HEK293 (cell line): ENCODE measurements at regions not wholly inside any gene's neighbourhood (a gene's known extent, or its start where the extent isn't known, plus 50 kb on each side); places are given as distances from the start of the nearest gene placed in this dataset.

ENCODE experiments used
- BCL11A ChIP-seq: fragments of 450-650 bp; formaldehyde crosslinking; IDR thresholded peaks from 2 replicates; pipeline ENCODE4 v1.5.1; 2016; ENCODE audit warnings: low read depth, missing biosample characterization, missing genetic modification characterization
- GLI2 ChIP-seq: fragments of 450-650 bp; formaldehyde crosslinking; IDR thresholded peaks from 2 replicates; pipeline ENCODE4; 2017; ENCODE audit warnings: missing biosample characterization, missing genetic modification characterization, low read depth, borderline replicate concordance
- GLI4 ChIP-seq: fragments of 450-650 bp; formaldehyde crosslinking; IDR thresholded peaks from 2 replicates; pipeline ENCODE4 v1.5.1; 2016; ENCODE audit warnings: missing biosample characterization, missing genetic modification characterization
- HOXD13 ChIP-seq: sonication (generic); formaldehyde crosslinking; IDR thresholded peaks from 2 replicates; pipeline ENCODE4 v1.8.0; 2022; ENCODE audit warnings: missing genetic modification reagents, borderline replicate concordance
- IKZF3 ChIP-seq: fragments of 450-650 bp; IDR thresholded peaks from 2 replicates; pipeline ENCODE4 v1.5.0; 2018; ENCODE audit warnings: missing biosample characterization, mild to moderate bottlenecking, missing genetic modification characterization, moderate library complexity
- RBAK ChIP-seq: fragments of 450-650 bp; formaldehyde crosslinking; IDR thresholded peaks from 2 replicates; pipeline ENCODE4 v1.5.1; 2016; ENCODE audit warnings: missing biosample characterization, missing genetic modification characterization
- ZFP37 ChIP-seq: fragments of 450-650 bp; formaldehyde crosslinking; IDR thresholded peaks from 2 replicates; pipeline ENCODE4 v1.5.1; 2016; ENCODE audit warnings: missing biosample characterization, missing genetic modification characterization
- ZFP41 ChIP-seq: fragments of 450-650 bp; formaldehyde crosslinking; IDR thresholded peaks from 2 replicates; pipeline ENCODE4 v1.5.1; 2016; ENCODE audit warnings: missing biosample characterization, missing genetic modification characterization, borderline replicate concordance
- ZIC2 ChIP-seq: fragments of 450-650 bp; formaldehyde crosslinking; IDR thresholded peaks from 2 replicates; pipeline ENCODE4 v1.5.1; 2016; ENCODE audit warnings: missing biosample characterization, missing genetic modification characterization
- ZNF132 ChIP-seq: fragments of 450-650 bp; formaldehyde crosslinking; IDR thresholded peaks from 2 replicates; pipeline ENCODE4 v1.5.1; 2017; ENCODE audit warnings: missing biosample characterization, missing genetic modification characterization, borderline replicate concordance
- ZNF155 ChIP-seq: fragments of 450-650 bp; formaldehyde crosslinking; IDR thresholded peaks from 2 replicates; pipeline ENCODE4 v1.5.1; 2016; ENCODE audit warnings: missing biosample characterization, missing genetic modification characterization
- ZNF157 ChIP-seq: fragments of 450-650 bp; formaldehyde crosslinking; IDR thresholded peaks from 2 replicates; pipeline ENCODE4 v1.5.1; 2016; ENCODE audit warnings: missing biosample characterization, missing genetic modification characterization
- ZNF184 ChIP-seq: fragments of 450-650 bp; IDR thresholded peaks from 2 replicates; pipeline ENCODE4 v1.5.1; 2018; ENCODE audit warnings: missing biosample characterization, mild to moderate bottlenecking, missing genetic modification characterization
- ZNF19 ChIP-seq: fragments of 450-650 bp; formaldehyde crosslinking; IDR thresholded peaks from 2 replicates; pipeline ENCODE4; 2016; ENCODE audit warnings: missing biosample characterization, missing genetic modification characterization, low read depth
- ZNF202 ChIP-seq: fragments of 450-650 bp; formaldehyde crosslinking; IDR thresholded peaks from 2 replicates; pipeline ENCODE4 v1.5.1; 2016; ENCODE audit warnings: missing biosample characterization, missing genetic modification characterization, borderline replicate concordance
- ZNF211 ChIP-seq: fragments of 450-650 bp; formaldehyde crosslinking; IDR thresholded peaks from 2 replicates; pipeline ENCODE4 v1.5.1; 2016; ENCODE audit warnings: low read depth, missing biosample characterization, missing genetic modification characterization
- ZNF221 ChIP-seq: fragments of 450-650 bp; formaldehyde crosslinking; IDR thresholded peaks from 2 replicates; pipeline ENCODE4 v1.5.1; 2017; ENCODE audit warnings: missing biosample characterization, missing genetic modification characterization, borderline replicate concordance
- ZNF311 ChIP-seq: fragments of 450-650 bp; formaldehyde crosslinking; IDR thresholded peaks from 2 replicates; pipeline ENCODE4 v1.5.1; 2017; ENCODE audit warnings: missing biosample characterization, missing genetic modification characterization, borderline replicate concordance
- ZNF391 ChIP-seq: fragments of 450-650 bp; formaldehyde crosslinking; IDR thresholded peaks from 2 replicates; pipeline ENCODE4 v1.5.1; 2016; ENCODE audit warnings: low read depth, missing biosample characterization, missing genetic modification characterization, borderline replicate concordance
- ZNF416 ChIP-seq: fragments of 450-650 bp; formaldehyde crosslinking; IDR thresholded peaks from 2 replicates; pipeline ENCODE4 v1.5.1; 2016; ENCODE audit warnings: missing biosample characterization, missing genetic modification characterization
- ZNF48 ChIP-seq: fragments of 450-650 bp; formaldehyde crosslinking; IDR thresholded peaks from 2 replicates; pipeline ENCODE4 v1.5.1; 2016; ENCODE audit warnings: missing biosample characterization, missing genetic modification characterization
- ZNF514 ChIP-seq: fragments of 450-650 bp; formaldehyde crosslinking; IDR thresholded peaks from 2 replicates; pipeline ENCODE4 v1.5.1; 2016; ENCODE audit warnings: missing biosample characterization, missing genetic modification characterization
- ZNF555 ChIP-seq: fragments of 450-650 bp; formaldehyde crosslinking; conservative IDR thresholded peaks from 2 replicates; pipeline ENCODE4 v1.5.1; 2017; ENCODE audit warnings: missing biosample characterization, mild to moderate bottlenecking, missing genetic modification characterization, inconsistent platforms
- ZNF560 ChIP-seq: fragments of 450-650 bp; formaldehyde crosslinking; IDR thresholded peaks from 2 replicates; pipeline ENCODE4 v1.5.1; 2017; ENCODE audit warnings: missing biosample characterization, missing genetic modification characterization, borderline replicate concordance
- ZNF701 ChIP-seq: fragments of 450-650 bp; formaldehyde crosslinking; IDR thresholded peaks from 2 replicates; pipeline ENCODE4 v1.5.1; 2016; ENCODE audit warnings: missing biosample characterization, missing genetic modification characterization
- ZNF707 ChIP-seq: fragments of 450-650 bp; formaldehyde crosslinking; IDR thresholded peaks from 2 replicates; pipeline ENCODE4 v1.5.1; 2016; ENCODE audit warnings: missing biosample characterization, missing genetic modification characterization
- ZSCAN23 ChIP-seq: fragments of 450-650 bp; formaldehyde crosslinking; IDR thresholded peaks from 2 replicates; pipeline ENCODE4 v1.5.1; 2016; ENCODE audit warnings: missing biosample characterization, missing genetic modification characterization
- TF ChIP-seq, protein P1 (sequence below): fragments of 450-650 bp; formaldehyde crosslinking; IDR thresholded peaks from 2 replicates; pipeline ENCODE4 v1.5.1; 2016; ENCODE audit warnings: missing biosample characterization, missing genetic modification characterization
- TF ChIP-seq, protein P2 (sequence below): fragments of 450-650 bp; formaldehyde crosslinking; IDR thresholded peaks from 2 replicates; pipeline ENCODE4 v1.5.1; 2016; ENCODE audit warnings: missing biosample characterization, missing genetic modification characterization
- TF ChIP-seq, protein P3 (sequence below): fragments of 450-650 bp; formaldehyde crosslinking; IDR thresholded peaks from 2 replicates; pipeline ENCODE4 v1.5.1; 2016; ENCODE audit warnings: missing biosample characterization, missing genetic modification characterization
- TF ChIP-seq, protein P4 (sequence below): fragments of 450-650 bp; formaldehyde crosslinking; IDR thresholded peaks from 2 replicates; pipeline ENCODE4 v1.5.1; 2016; ENCODE audit warnings: missing biosample characterization, missing genetic modification characterization
- TF ChIP-seq, protein P5 (sequence below): fragments of 450-650 bp; formaldehyde crosslinking; IDR thresholded peaks from 2 replicates; pipeline ENCODE4 v1.5.1; 2016; ENCODE audit warnings: missing biosample characterization, missing genetic modification characterization

DNA sequence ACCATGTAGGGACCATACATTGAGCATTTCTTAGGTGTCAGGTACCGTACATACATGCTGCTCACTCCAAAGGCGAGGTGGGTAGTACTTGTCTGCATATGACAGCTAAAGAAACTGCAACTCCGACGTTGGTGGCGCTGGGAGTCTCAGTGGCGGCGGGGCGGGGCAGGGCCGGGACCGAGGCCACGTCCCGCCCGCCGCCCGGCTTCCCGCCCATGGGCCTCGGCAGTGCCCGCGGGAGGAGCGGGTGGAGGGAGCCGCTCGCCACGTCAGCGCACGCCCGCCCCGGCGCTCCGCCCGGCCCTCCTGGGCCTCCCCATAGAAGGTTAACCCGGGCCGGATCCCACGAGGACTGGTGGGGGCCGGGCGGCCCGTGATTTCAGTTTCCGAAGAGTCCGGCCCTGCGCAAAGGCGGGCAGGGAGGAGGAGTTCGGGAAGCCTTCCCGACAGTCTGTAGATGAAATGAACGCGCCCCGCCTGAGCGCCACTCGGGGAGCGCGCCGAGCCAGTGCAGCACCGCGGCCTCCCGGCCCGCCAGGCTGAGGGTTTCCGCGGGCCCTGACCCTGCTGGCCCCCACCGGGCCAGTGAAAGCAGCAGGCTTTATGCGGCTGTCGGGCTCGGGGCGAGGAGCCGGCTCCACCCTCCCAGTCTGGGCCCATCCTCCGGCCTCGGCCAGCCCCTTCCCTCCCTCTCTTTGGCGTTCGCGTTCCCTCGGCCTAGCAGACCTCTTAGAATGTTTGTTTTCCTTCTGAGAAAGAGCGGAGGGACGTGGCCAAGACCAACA is 119.9 kb upstream of the JUN start (continued):
- TF ChIP-seq, protein P1, sequence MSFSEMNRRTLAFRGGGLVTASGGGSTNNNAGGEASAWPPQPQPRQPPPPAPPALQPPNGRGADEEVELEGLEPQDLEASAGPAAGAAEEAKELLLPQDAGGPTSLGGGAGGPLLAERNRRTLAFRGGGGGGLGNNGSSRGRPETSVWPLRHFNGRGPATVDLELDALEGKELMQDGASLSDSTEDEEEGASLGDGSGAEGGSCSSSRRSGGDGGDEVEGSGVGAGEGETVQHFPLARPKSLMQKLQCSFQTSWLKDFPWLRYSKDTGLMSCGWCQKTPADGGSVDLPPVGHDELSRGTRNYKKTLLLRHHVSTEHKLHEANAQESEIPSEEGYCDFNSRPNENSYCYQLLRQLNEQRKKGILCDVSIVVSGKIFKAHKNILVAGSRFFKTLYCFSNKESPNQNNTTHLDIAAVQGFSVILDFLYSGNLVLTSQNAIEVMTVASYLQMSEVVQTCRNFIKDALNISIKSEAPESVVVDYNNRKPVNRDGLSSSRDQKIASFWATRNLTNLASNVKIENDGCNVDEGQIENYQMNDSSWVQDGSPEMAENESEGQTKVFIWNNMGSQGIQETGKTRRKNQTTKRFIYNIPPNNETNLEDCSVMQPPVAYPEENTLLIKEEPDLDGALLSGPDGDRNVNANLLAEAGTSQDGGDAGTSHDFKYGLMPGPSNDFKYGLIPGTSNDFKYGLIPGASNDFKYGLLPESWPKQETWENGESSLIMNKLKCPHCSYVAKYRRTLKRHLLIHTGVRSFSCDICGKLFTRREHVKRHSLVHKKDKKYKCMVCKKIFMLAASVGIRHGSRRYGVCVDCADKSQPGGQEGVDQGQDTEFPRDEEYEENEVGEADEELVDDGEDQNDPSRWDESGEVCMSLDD (tag by site-specific recombination): peak; percentile 67
- TF ChIP-seq ZNF701 (no peak), GLI2 (tag by site-specific recombination) (no peak), ZNF391 (tag by site-specific recombination) (no peak; the same call in 1 of the 2 replicates), ZNF311 (tag by site-specific recombination) (no peak), ZSCAN23 (tag by site-specific recombination) (no peak), ZNF202 (tag by site-specific recombination) (no peak), ZNF555 (tag by site-specific recombination) (no peak), GLI4 (tag by site-specific recombination) (no peak), ZNF132 (no peak), BCL11A (tag by site-specific recombination) (no peak), ZNF416 (no peak), RBAK (no peak), ZNF48 (no peak), ZNF155 (tag by site-specific recombination) (no peak), ZNF157 (tag by site-specific recombination) (no peak), ZNF707 (no peak), ZNF514 (no peak), ZNF19 (no peak), ZNF211 (tag by site-specific recombination) (no peak), ZNF560 (tag by site-specific recombination) (no peak), ZFP41 (tag by site-specific recombination) (no peak), IKZF3 (tag by site-specific recombination) (peak; percentile 48; the same call in 1 of the 2 replicates), ZNF221 (tag by site-specific recombination) (no peak), ZFP37 (tag by site-specific recombination) (peak; percentile 84), ZIC2 (peak; percentile 41; the same call in 1 of the 2 replicates), ZNF184 (tag by site-specific recombination) (peak; percentile 65), HOXD13 (CRISPR knock-in tag) (no peak)
- TF ChIP-seq, protein P2, sequence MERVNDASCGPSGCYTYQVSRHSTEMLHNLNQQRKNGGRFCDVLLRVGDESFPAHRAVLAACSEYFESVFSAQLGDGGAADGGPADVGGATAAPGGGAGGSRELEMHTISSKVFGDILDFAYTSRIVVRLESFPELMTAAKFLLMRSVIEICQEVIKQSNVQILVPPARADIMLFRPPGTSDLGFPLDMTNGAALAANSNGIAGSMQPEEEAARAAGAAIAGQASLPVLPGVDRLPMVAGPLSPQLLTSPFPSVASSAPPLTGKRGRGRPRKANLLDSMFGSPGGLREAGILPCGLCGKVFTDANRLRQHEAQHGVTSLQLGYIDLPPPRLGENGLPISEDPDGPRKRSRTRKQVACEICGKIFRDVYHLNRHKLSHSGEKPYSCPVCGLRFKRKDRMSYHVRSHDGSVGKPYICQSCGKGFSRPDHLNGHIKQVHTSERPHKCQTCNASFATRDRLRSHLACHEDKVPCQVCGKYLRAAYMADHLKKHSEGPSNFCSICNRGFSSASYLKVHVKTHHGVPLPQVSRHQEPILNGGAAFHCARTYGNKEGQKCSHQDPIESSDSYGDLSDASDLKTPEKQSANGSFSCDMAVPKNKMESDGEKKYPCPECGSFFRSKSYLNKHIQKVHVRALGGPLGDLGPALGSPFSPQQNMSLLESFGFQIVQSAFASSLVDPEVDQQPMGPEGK (tag by site-specific recombination): peak; percentile 88
- TF ChIP-seq, protein P3, sequence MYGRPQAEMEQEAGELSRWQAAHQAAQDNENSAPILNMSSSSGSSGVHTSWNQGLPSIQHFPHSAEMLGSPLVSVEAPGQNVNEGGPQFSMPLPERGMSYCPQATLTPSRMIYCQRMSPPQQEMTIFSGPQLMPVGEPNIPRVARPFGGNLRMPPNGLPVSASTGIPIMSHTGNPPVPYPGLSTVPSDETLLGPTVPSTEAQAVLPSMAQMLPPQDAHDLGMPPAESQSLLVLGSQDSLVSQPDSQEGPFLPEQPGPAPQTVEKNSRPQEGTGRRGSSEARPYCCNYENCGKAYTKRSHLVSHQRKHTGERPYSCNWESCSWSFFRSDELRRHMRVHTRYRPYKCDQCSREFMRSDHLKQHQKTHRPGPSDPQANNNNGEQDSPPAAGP (tag by site-specific recombination): peak; percentile 69
- TF ChIP-seq, protein P4, sequence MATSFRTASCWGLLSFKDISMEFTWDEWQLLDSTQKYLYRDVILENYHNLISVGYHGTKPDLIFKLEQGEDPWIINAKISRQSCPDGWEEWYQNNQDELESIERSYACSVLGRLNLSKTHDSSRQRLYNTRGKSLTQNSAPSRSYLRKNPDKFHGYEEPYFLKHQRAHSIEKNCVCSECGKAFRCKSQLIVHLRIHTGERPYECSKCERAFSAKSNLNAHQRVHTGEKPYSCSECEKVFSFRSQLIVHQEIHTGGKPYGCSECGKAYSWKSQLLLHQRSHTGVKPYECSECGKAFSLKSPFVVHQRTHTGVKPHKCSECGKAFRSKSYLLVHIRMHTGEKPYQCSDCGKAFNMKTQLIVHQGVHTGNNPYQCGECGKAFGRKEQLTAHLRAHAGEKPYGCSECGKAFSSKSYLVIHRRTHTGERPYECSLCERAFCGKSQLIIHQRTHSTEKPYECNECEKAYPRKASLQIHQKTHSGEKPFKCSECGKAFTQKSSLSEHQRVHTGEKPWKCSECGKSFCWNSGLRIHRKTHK (tag by site-specific recombination): no peak
- TF ChIP-seq, protein P5, sequence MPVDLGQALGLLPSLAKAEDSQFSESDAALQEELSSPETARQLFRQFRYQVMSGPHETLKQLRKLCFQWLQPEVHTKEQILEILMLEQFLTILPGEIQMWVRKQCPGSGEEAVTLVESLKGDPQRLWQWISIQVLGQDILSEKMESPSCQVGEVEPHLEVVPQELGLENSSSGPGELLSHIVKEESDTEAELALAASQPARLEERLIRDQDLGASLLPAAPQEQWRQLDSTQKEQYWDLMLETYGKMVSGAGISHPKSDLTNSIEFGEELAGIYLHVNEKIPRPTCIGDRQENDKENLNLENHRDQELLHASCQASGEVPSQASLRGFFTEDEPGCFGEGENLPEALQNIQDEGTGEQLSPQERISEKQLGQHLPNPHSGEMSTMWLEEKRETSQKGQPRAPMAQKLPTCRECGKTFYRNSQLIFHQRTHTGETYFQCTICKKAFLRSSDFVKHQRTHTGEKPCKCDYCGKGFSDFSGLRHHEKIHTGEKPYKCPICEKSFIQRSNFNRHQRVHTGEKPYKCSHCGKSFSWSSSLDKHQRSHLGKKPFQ (tag by site-specific recombination): no peak
